ENCODE measurements at regions not wholly inside any gene's neighbourhood (a gene's known extent, or its start where the extent isn't known, plus 50 kb on each side); places are given as distances from the start of the nearest gene placed in this dataset.
"Not testable (repeated sequence)": the region's sequence is repeated elsewhere in the genome, so short reads cannot be mapped to it uniquely, and the experiment has no call there.

- no peaks in the 10 kb centered on the region for H3K4me1 ChIP-seq
- H3K36me3 ChIP-seq: no peaks in the 10 kb centered on the region
- no peaks in the 10 kb centered on the region for H3K9me3 ChIP-seq (replicated peaks)
- H3K27me3 ChIP-seq: no peaks in the 10 kb centered on the region; the same call in 1 of the 2 replicates
- H3K27ac ChIP-seq: no peak overlapping the region
- no peak overlapping the region for H3K4me3 ChIP-seq
- DNase-seq: no peak
Measured at GRCh38 chr12:131537267-131537958, 173.5 kb upstream of the SFSWAP start.

- DNase-seq: no peak
- H3K36me3 ChIP-seq: no peaks in the 10 kb centered on the region
- H3K9me3 ChIP-seq (replicated peaks): no peaks in the 10 kb centered on the region
- no peak overlapping the region for H3K27ac ChIP-seq
- no peaks in the 10 kb centered on the region; the same call in 1 of the 2 replicates for H3K27me3 ChIP-seq
- no peaks in the 10 kb centered on the region for H3K4me1 ChIP-seq
- H3K4me3 ChIP-seq: no peak overlapping the region
Measured at GRCh38 chr12:131539381-131539780, 171.5 kb upstream of the SFSWAP start.

- Histone ChIP-seq H3K27me3 (no peaks in the 10 kb centered on the region; the same call in 1 of the 2 replicates), H3K4me1 (no peaks in the 10 kb centered on the region), H3K4me3 (no peak overlapping the region), H3K9me3 (replicated peaks) (no peaks in the 10 kb centered on the region), H3K36me3 (no peaks in the 10 kb centered on the region), H3K27ac (no peak overlapping the region)
- no peak for DNase-seq
Measured at GRCh38 chr12:131540138-131540623, 170.7 kb upstream of the SFSWAP start.

- H3K27ac ChIP-seq; H3K36me3 ChIP-seq; H3K27me3 ChIP-seq; H3K4me1 ChIP-seq; H3K4me3 ChIP-seq; DNase-seq; H3K9me3 ChIP-seq (replicated peaks): not testable (repeated sequence)
Measured at GRCh38 chr12:131541512-131541911, 169.4 kb upstream of the SFSWAP start.

GRCh38 chr12:131542351-131542750 lies 168.5 kb upstream of the SFSWAP start:
- Histone ChIP-seq H3K36me3 (no peaks in the 10 kb centered on the region), H3K27ac (no peak overlapping the region), H3K27me3 (no peaks in the 10 kb centered on the region), H3K9me3 (replicated peaks) (no peaks in the 10 kb centered on the region), H3K4me1 (no peaks in the 10 kb centered on the region), H3K4me3 (no peak overlapping the region)
- no peak for DNase-seq

- Histone ChIP-seq H3K27me3 (no peaks in the 10 kb centered on the region), H3K9me3 (replicated peaks) (no peaks in the 10 kb centered on the region), H3K4me1 (no peaks in the 10 kb centered on the region), H3K36me3 (no peaks in the 10 kb centered on the region), H3K4me3 (no peak overlapping the region), H3K27ac (no peak overlapping the region)
- DNase-seq: no peak
Measured at GRCh38 chr12:131543040-131543439, 167.8 kb upstream of the SFSWAP start.

- no peaks in the 10 kb centered on the region for H3K27me3 ChIP-seq
- H3K4me3 ChIP-seq: no peak overlapping the region
- no peaks in the 10 kb centered on the region for H3K4me1 ChIP-seq
- no peaks in the 10 kb centered on the region for H3K9me3 ChIP-seq (replicated peaks)
- no peak overlapping the region for H3K27ac ChIP-seq
- H3K36me3 ChIP-seq: no peaks in the 10 kb centered on the region
- DNase-seq: no peak
Measured at GRCh38 chr12:131547555-131547954, 163.3 kb upstream of the SFSWAP start.

GRCh38 chr12:131550121-131550520 lies 160.8 kb upstream of the SFSWAP start:
- no peak for DNase-seq
- Histone ChIP-seq H3K27ac (no peak overlapping the region), H3K27me3 (no peaks in the 10 kb centered on the region), H3K9me3 (replicated peaks) (no peaks in the 10 kb centered on the region), H3K4me1 (no peaks in the 10 kb centered on the region), H3K4me3 (no peak overlapping the region), H3K36me3 (no peaks in the 10 kb centered on the region)

GRCh38 chr12:131551675-131552491 lies 159.0 kb upstream of the SFSWAP start:
- H3K27me3 ChIP-seq: no peaks in the 10 kb centered on the region
- H3K27ac ChIP-seq: no peak overlapping the region
- H3K4me1 ChIP-seq: no peaks in the 10 kb centered on the region
- H3K36me3 ChIP-seq: no peaks in the 10 kb centered on the region
- peak; percentile 20 to 58 for DNase-seq
- no peaks in the 10 kb centered on the region for H3K9me3 ChIP-seq (replicated peaks)
- no peak overlapping the region for H3K4me3 ChIP-seq

GRCh38 chr12:131552492-131552863 lies 158.4 kb upstream of the SFSWAP start:
- Histone ChIP-seq H3K4me3 (no peak overlapping the region), H3K27ac (no peak overlapping the region), H3K4me1 (no peaks in the 10 kb centered on the region), H3K9me3 (replicated peaks) (no peaks in the 10 kb centered on the region), H3K27me3 (no peaks in the 10 kb centered on the region), H3K36me3 (no peaks in the 10 kb centered on the region)
- DNase-seq: no peak

- DNase-seq: no peak
- Histone ChIP-seq H3K36me3 (no peaks in the 10 kb centered on the region), H3K9me3 (replicated peaks) (no peaks in the 10 kb centered on the region), H3K27me3 (no peaks in the 10 kb centered on the region), H3K27ac (no peak overlapping the region), H3K4me1 (no peaks in the 10 kb centered on the region), H3K4me3 (no peak overlapping the region)
Measured at GRCh38 chr12:131553096-131553777, 157.7 kb upstream of the SFSWAP start.

GRCh38 chr12:131555197-131555846 lies 155.6 kb upstream of the SFSWAP start:
- no peak for DNase-seq
- H3K27ac ChIP-seq: no peak overlapping the region
- H3K36me3 ChIP-seq: no peaks in the 10 kb centered on the region
- no peak overlapping the region for H3K4me3 ChIP-seq
- H3K9me3 ChIP-seq (replicated peaks): no peaks in the 10 kb centered on the region
- no peaks in the 10 kb centered on the region for H3K4me1 ChIP-seq
- no peaks in the 10 kb centered on the region for H3K27me3 ChIP-seq

- no peaks in the 10 kb centered on the region for H3K36me3 ChIP-seq
- no peaks in the 10 kb centered on the region for H3K27me3 ChIP-seq
Measured at GRCh38 chr12:131555866-131556265, 155.0 kb upstream of the SFSWAP start.

GRCh38 chr12:131557078-131557709 lies 153.7 kb upstream of the SFSWAP start:
- DNase-seq: no peak
- Histone ChIP-seq H3K27me3 (no peaks in the 10 kb centered on the region), H3K27ac (no peak overlapping the region), H3K4me1 (no peaks in the 10 kb centered on the region), H3K9me3 (replicated peaks) (no peaks in the 10 kb centered on the region), H3K36me3 (no peaks in the 10 kb centered on the region), H3K4me3 (no peak overlapping the region)

More at GRCh38 chr12:131555866-131556265, 155.0 kb upstream of the SFSWAP start:
- DNase-seq: no peak
- no peaks in the 10 kb centered on the region for H3K9me3 ChIP-seq (replicated peaks)
- no peak overlapping the region for H3K27ac ChIP-seq
- no peak overlapping the region for H3K4me3 ChIP-seq
- H3K4me1 ChIP-seq: no peaks in the 10 kb centered on the region
